ENCODE measurements at regions not wholly inside any gene's neighbourhood (a gene's known extent, or its start where the extent isn't known, plus 50 kb on each side); places are given as distances from the start of the nearest gene placed in this dataset.

- Histone ChIP-seq H3K27me3 (ENCODE audit: low read depth) (no peaks in the 10 kb centered on the region), H3K36me3 (no peaks in the 10 kb centered on the region), H3K4me1 (no peaks in the 10 kb centered on the region), H3K27ac (no peak overlapping the region), H3K9me3 (no peaks in the 10 kb centered on the region), H3K4me3 (no peak overlapping the region)
- TF ChIP-seq CTCF (IDR thresholded peaks at IDR 0.05): no peak
- no peak for DNase-seq
- intact Hi-C loops (cut with DNase I): no loop called here
- no peak for ATAC-seq
Measured at GRCh38 chr10:62626079-62626478, 178.4 kb upstream of the ADO start.

GRCh38 chr10:62626817-62627216, 177.7 kb upstream of the ADO start:
- no peak for ATAC-seq
- no peaks in the 10 kb centered on the region for H3K4me1 ChIP-seq
- no peak overlapping the region for H3K27ac ChIP-seq
- H3K27me3 ChIP-seq (ENCODE audit: low read depth): no peaks in the 10 kb centered on the region
- TF ChIP-seq CTCF (IDR thresholded peaks at IDR 0.05): no peak
- no peak overlapping the region for H3K4me3 ChIP-seq
- DNase-seq: no peak
- no peaks in the 10 kb centered on the region for H3K36me3 ChIP-seq
- intact Hi-C loops (cut with DNase I): no loop called here
- H3K9me3 ChIP-seq: no peaks in the 10 kb centered on the region

- H3K27me3 ChIP-seq (ENCODE audit: low read depth): no peaks in the 10 kb centered on the region
- ATAC-seq (no peak), DNase-seq (no peak)
- intact Hi-C loops (cut with DNase I): no loop called here
- TF ChIP-seq CTCF (IDR thresholded peaks at IDR 0.05): no peak
- H3K27ac ChIP-seq: no peak overlapping the region
- no peak overlapping the region for H3K4me3 ChIP-seq
- H3K4me1 ChIP-seq: peaks cover 4% of the 10 kb centered on the region
- H3K9me3 ChIP-seq: no peaks in the 10 kb centered on the region
- H3K36me3 ChIP-seq: no peaks in the 10 kb centered on the region
Measured at GRCh38 chr10:62627983-62628382, 176.5 kb upstream of the ADO start.

GRCh38 chr10:62631241-62631640, 173.3 kb upstream of the ADO start:
- Histone ChIP-seq H3K36me3 (no peaks in the 10 kb centered on the region), H3K27me3 (ENCODE audit: low read depth) (no peaks in the 10 kb centered on the region), H3K9me3 (no peaks in the 10 kb centered on the region), H3K4me1 (peaks cover 30% of the 10 kb centered on the region), H3K27ac (no peak overlapping the region), H3K4me3 (no peak overlapping the region)
- DNase-seq (no peak), ATAC-seq (no peak)
- TF ChIP-seq CTCF (IDR thresholded peaks at IDR 0.05): no peak
- intact Hi-C loops (cut with DNase I): no loop called here

GRCh38 chr10:62632071-62632809, 172.3 kb upstream of the ADO start:
- H3K27ac ChIP-seq: peak overlapping the region; percentile 72
- H3K9me3 ChIP-seq: no peaks in the 10 kb centered on the region
- peaks cover 38% of the 10 kb centered on the region for H3K4me1 ChIP-seq
- intact Hi-C loops (cut with DNase I): no loop called here
- H3K4me3 ChIP-seq: no peak overlapping the region
- no peaks in the 10 kb centered on the region for H3K27me3 ChIP-seq (ENCODE audit: low read depth)
- ATAC-seq (peak; percentile 82 to 85), DNase-seq (peak; percentile 71)
- TF ChIP-seq CTCF (IDR thresholded peaks at IDR 0.05): no peak
- no peaks in the 10 kb centered on the region for H3K36me3 ChIP-seq
